Chondrocyte (in vitro differentiated cells): ENCODE measurements at regions not wholly inside any gene's neighbourhood (a gene's known extent, or its start where the extent isn't known, plus 50 kb on each side); places are given as distances from the start of the nearest gene placed in this dataset.
A peak's percentile ranks its signal among the peaks of the same experiment; 100 is the strongest.

Source experiments
- DNase-seq: peaks from one replicate; pipeline ENCODE4 v3.0.0; 2021; ENCODE audit warnings: mixed read lengths, low spot score
- H3K27ac Mint-ChIP-seq: one replicate; pipeline ENCODE4 v1.8.0; 2021; ENCODE audit warnings: mild to moderate bottlenecking, moderate library complexity, mixed read lengths; ENCODE audit not compliant: unreplicated experiment
- H3K27me3 Mint-ChIP-seq: 2 replicates; pipeline ENCODE4 v1.8.0; 2021; ENCODE audit warnings: low read depth, mixed read lengths
- H3K36me3 Mint-ChIP-seq: 2 replicates; pipeline ENCODE4 v1.8.0; 2021; ENCODE audit warnings: low read depth, mixed read lengths
- H3K4me1 Mint-ChIP-seq: 2 replicates; pipeline ENCODE4 v1.8.0; 2021; ENCODE audit warnings: low read depth, mild to moderate bottlenecking, mixed read lengths
- H3K4me3 Mint-ChIP-seq: one replicate; pipeline ENCODE4 v1.8.0; 2021; ENCODE audit warnings: mild to moderate bottlenecking, moderate library complexity, mixed read lengths; ENCODE audit not compliant: unreplicated experiment
- H3K9me3 Mint-ChIP-seq: 2 replicates; pipeline ENCODE4 v1.8.0; 2021; ENCODE audit warnings: low read depth, mixed read lengths
- TF ChIP-seq, protein P1 (sequence below): fragments of 200-600 bp; sonication (generic); IDR thresholded peaks from 2 replicates; pipeline ENCODE4 v1.5.0; 2021; ENCODE audit warnings: antibody characterized with exemption, mild to moderate bottlenecking, moderate library complexity

DNA sequence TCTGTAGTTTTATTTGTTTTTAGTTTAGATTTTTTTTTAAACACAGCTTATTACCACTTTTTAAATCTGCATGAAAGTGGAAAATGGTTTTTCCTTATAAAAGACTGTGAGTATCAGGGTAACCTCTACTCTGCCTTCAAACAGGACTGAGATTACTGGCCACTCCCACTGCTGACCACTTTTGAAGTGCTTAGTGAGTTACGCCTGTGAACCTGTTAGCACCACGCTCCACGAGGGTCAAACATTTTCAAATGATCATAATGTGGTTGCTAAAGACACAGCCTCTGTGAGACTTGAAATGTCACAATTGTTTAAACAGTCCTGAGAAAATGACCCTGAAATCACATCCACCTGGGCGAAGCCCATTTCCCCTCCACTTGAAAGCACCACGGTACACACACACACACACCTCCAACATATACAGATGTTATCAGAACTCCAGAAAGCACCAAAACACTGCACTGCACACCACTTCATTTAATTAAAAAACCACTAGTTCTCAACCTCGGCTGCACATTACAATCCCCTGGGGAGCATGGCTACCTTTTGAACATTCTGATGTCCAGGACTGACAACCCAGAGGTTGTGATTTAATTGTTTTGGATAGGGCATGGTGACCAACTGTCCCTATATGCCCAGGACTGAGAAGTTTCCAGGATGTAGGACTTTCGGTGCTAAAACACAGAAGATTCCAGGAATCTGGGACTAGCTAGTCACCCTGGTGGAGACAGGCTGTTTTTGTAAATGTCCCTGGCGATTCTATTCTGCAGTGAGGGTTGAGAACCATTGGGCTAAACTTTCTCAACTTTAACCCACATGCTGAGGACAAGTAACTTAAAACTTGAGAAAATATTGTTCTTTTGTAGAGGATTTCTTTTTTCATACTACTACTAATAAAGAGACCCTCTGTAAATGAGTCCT lies 176.4 kb upstream of the MYLIP start:
- Mint-ChIP-seq H3K4me1 (peaks cover 42% of the 10 kb centered on the region), H3K27me3 (peaks cover 2% of the 10 kb centered on the region)

DNA sequence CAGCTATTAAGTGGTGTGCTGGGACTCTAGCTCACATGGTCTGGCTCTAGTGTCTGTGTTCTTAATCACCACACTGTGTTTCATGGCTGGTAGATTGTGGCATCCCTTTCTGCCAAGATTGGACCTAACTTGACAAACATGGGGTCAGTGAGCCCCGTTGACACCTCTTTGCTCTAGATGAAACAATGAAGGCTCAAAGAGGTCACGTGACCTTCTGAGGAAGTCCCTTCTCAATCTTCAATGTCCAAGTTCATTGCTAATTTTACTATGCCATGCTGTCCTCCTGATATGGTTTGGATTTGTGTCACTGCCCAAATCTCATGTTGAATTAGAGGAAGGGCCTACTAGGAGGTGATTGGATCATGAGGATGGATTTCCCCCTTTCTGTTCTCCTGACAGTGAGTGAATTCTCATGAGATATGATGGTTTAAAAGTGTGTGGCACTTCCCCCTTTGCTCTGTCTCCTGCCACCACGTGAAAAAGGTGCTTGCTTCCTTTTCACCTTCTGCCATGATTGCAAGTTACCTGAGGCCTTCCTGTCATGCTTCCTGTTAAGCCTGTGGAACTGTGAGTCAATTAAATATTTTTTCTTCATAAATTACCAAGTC lies 177.8 kb upstream of the MYLIP start:
- peaks cover 33% of the 10 kb centered on the region for H3K4me1 Mint-ChIP-seq
- H3K36me3 Mint-ChIP-seq = no peaks in the 10 kb centered on the region

More for the DNA sequence above, 176.4 kb upstream of the MYLIP start:
- DNase-seq = no peak
- H3K27ac Mint-ChIP-seq = peak overlapping the region; percentile 73
- H3K9me3 Mint-ChIP-seq = no peaks in the 10 kb centered on the region
- no peak overlapping the region for H3K4me3 Mint-ChIP-seq
- H3K36me3 Mint-ChIP-seq = no peaks in the 10 kb centered on the region
- TF ChIP-seq, protein P1, sequence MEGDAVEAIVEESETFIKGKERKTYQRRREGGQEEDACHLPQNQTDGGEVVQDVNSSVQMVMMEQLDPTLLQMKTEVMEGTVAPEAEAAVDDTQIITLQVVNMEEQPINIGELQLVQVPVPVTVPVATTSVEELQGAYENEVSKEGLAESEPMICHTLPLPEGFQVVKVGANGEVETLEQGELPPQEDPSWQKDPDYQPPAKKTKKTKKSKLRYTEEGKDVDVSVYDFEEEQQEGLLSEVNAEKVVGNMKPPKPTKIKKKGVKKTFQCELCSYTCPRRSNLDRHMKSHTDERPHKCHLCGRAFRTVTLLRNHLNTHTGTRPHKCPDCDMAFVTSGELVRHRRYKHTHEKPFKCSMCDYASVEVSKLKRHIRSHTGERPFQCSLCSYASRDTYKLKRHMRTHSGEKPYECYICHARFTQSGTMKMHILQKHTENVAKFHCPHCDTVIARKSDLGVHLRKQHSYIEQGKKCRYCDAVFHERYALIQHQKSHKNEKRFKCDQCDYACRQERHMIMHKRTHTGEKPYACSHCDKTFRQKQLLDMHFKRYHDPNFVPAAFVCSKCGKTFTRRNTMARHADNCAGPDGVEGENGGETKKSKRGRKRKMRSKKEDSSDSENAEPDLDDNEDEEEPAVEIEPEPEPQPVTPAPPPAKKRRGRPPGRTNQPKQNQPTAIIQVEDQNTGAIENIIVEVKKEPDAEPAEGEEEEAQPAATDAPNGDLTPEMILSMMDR = peak; percentile 56

DNA sequence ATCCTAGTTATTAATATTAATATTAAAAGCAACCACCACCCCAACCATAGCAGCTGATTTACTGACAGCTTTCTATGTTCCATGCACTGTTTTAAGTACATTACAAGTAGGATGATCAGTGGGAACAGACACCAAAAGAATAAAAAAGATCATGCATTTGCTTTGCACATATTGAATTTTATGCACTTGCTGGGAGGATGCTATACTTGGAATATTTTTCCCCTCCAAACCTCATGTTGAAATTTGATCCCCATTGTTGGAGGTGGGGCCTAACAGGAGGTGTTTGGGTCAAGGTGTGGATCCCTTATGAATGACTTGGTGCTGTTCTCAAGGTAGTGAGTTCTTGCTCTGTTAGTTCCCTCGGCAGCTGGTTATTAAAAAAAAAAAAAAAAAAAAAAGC lies 178.9 kb upstream of the MYLIP start:
- Mint-ChIP-seq H3K27me3 (no peaks in the 10 kb centered on the region), H3K4me3 (no peak overlapping the region), H3K36me3 (no peaks in the 10 kb centered on the region), H3K4me1 (peaks cover 31% of the 10 kb centered on the region), H3K27ac (no peak overlapping the region), H3K9me3 (no peaks in the 10 kb centered on the region)
- TF ChIP-seq, protein P1 = no peak
- no peak for DNase-seq

More for the DNA sequence above, 177.8 kb upstream of the MYLIP start:
- no peak overlapping the region for H3K27ac Mint-ChIP-seq
- no peaks in the 10 kb centered on the region for H3K27me3 Mint-ChIP-seq
- TF ChIP-seq, protein P1 = no peak
- no peak overlapping the region for H3K4me3 Mint-ChIP-seq
- H3K9me3 Mint-ChIP-seq = no peaks in the 10 kb centered on the region
- no peak for DNase-seq

DNA sequence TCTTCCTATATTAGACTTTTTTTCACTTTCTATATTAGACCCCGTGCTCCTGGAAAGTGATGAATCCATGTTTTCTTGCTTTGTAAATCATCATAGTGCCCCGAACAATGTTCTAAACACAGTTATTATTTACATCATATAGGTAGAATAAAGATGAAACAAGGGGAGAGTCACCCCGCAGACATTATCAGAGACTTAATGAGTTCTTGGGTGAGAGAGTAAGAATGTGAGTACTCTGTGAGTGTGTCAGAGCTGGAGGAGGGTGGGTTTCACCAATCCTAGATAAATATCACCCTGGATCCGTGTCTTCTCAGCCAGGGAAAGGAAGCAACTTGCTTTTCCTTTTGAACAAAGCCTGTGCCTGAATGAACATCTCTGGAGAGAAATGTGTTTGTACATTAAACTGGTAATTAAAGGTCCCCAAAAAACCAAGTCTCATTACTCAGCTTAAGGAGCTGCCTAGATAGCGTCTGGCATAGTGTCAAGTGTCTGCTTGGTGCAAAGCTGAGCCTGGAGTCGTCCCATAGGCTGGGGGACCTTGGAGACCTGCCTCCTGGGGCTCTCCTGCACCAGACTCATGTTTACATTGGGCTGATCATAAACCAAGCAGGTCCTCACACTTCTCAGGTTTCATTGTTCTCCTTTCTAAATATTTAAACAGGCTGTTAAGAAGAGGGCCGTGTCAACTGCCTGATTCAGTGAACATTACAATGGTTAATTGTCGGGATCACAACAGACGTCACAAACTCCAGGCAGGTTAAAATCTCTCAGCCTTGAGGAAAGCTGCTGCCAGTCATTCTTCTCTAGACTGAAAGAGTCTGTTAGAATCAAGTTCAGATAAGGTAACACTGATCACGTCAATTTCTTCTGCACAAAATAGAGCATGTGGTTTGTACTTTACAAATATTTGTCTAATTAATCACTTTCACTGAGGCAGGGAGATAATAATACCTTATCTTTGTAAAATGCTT lies 179.7 kb upstream of the MYLIP start:
- DNase-seq = no peak
- H3K9me3 Mint-ChIP-seq = no peaks in the 10 kb centered on the region
- peaks cover 30% of the 10 kb centered on the region for H3K4me1 Mint-ChIP-seq
- no peaks in the 10 kb centered on the region for H3K27me3 Mint-ChIP-seq
- no peaks in the 10 kb centered on the region for H3K36me3 Mint-ChIP-seq
- H3K4me3 Mint-ChIP-seq = no peak overlapping the region
- TF ChIP-seq, protein P1 = no peak
- no peak overlapping the region for H3K27ac Mint-ChIP-seq

DNA sequence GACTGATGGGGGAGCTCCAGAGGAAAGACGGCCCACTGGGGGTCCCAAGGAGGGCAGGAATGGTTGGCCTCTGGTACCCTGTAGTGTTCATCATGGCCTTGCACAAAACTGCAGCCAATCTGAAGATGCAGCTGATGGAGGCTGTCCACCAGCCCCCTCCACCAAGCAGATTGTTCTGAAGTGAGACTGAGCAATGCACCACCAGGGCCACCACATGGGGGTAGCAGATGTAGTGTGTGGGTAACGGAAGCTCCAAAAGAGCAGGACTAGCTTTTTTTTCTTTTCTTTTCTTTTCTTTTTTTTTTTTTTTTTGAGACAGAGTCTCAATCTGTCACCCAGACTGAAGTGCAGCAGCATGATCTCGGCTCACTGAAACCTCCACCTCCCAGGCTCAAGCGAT lies 181.0 kb upstream of the MYLIP start:
- peaks cover 17% of the 10 kb centered on the region for H3K4me1 Mint-ChIP-seq
- TF ChIP-seq, protein P1 = no peak

More for the DNA sequence above, 181.0 kb upstream of the MYLIP start:
- no peaks in the 10 kb centered on the region for H3K36me3 Mint-ChIP-seq
- no peak overlapping the region for H3K27ac Mint-ChIP-seq
- no peak overlapping the region for H3K4me3 Mint-ChIP-seq
- DNase-seq = no peak
- H3K9me3 Mint-ChIP-seq = no peaks in the 10 kb centered on the region
- no peaks in the 10 kb centered on the region for H3K27me3 Mint-ChIP-seq
